ENCODE measurements at regions not wholly inside any gene's neighbourhood (a gene's known extent, or its start where the extent isn't known, plus 50 kb on each side); places are given as distances from the start of the nearest gene placed in this dataset.

GRCh38 chr16:19936441-19936840 lies 51.8 kb upstream of the GPRC5B start:
- H3K18ac ChIP-seq (ENCODE audit: extremely low read depth, low read length) = no peak overlapping the region
- H2BK15ac ChIP-seq (ENCODE audit: low read length) = no peak overlapping the region
- no peak overlapping the region for H3K56ac ChIP-seq (replicated peaks; ENCODE audit: insufficient read length, low read depth, low read length)
- ChIA-PET POLR2A (ENCODE audit: partially characterized antibody) (no interaction called here), CTCF (ENCODE audit: partially characterized antibody) (no interaction called here)
- 92% methylated on average over 3 of the region's 3 CpGs; no CpG with 5 or more reads in 1 of the 2 experiments for WGBS, 2 experiments (ENCODE audit: extremely low coverage in 1 of 2, insufficient coverage in 1 of 2, insufficient read length in 1 of 2, insufficient replicate concordance in 2 of 2, low coverage in 1 of 2, low lambda C conversion rate in 2 of 2, missing lambda C conversion rate in 1 of 2)
- H2AK5ac ChIP-seq (ENCODE audit: low read depth, low read length) = no peak overlapping the region
- H2BK120ac ChIP-seq (replicated peaks; ENCODE audit: low read depth, low read length) = no peak overlapping the region
- TF ChIP-seq CEBPB (IDR thresholded peaks at IDR 0.05; ENCODE audit: low read depth, low read length) = no peak
- TF ChIP-seq GTF2F1 (IDR thresholded peaks at IDR 0.05; ENCODE audit: borderline replicate concordance, low read depth, low read length) = no peak
- no peak for TF ChIP-seq SIRT6 (IDR thresholded peaks at IDR 0.05; ENCODE audit: low read length)
- no peak for TF ChIP-seq JUN (IDR thresholded peaks at IDR 0.05; ENCODE audit: low read depth, low read length)
- no peak for TF ChIP-seq CHD1 (IDR thresholded peaks at IDR 0.05; ENCODE audit: low read depth, low read length)
- no peak for TF ChIP-seq BRCA1 (IDR thresholded peaks at IDR 0.05; ENCODE audit: low read depth, low read length)
- TF ChIP-seq PHF8 (conservative IDR thresholded peaks at IDR 0.05; ENCODE audit: low read depth, low read length) = no peak
- no peak for TF ChIP-seq MAX (IDR thresholded peaks at IDR 0.05)
- no peak overlapping the region for H3K9ac ChIP-seq (replicated peaks in 1 of 4; ENCODE audit: extremely low read depth in 1 of 4, low read depth in 3 of 4, low read length in 3 of 4)
- no peak overlapping the region for H2BK20ac ChIP-seq (ENCODE audit: low read length)
- DNase-seq (ENCODE audit: low read depth in 1 of 2, low spot score in 2 of 2) = no peak
- no peaks in the 10 kb centered on the region for H3K23me2 ChIP-seq (ENCODE audit: low read depth, low read length)
- H4K8ac ChIP-seq (ENCODE audit: extremely low read depth, insufficient read depth, low read length) = no peak overlapping the region
- H2BK12ac ChIP-seq (ENCODE audit: low read depth, low read length) = no peak overlapping the region
- no peaks in the 10 kb centered on the region for H3K36me3 ChIP-seq (ENCODE audit: control insufficient read depth in 2 of 4, insufficient read depth in 4 of 4, low read length in 3 of 4)
- no peak overlapping the region for H4K91ac ChIP-seq (replicated peaks; ENCODE audit: insufficient read length, low read length)
- H3K9me3 ChIP-seq (ENCODE audit: insufficient read depth in 2 of 2, low read depth in 1 of 2, low read length in 1 of 2) = no peaks in the 10 kb centered on the region
- no peak overlapping the region for H2AFZ ChIP-seq (ENCODE audit: low read length)
- no peak overlapping the region for H2BK5ac ChIP-seq (ENCODE audit: low read depth, low read length)
- no peak overlapping the region for H3K4me3 ChIP-seq (ENCODE audit: extremely low read depth in 1 of 4, insufficient read depth in 2 of 4, low read depth in 3 of 4, low read length in 4 of 4)
- no peaks in the 10 kb centered on the region for H3K79me2 ChIP-seq (ENCODE audit: control insufficient read depth in 1 of 2, insufficient read depth in 2 of 2, low read length in 2 of 2)
- H3K27ac ChIP-seq (ENCODE audit: low read depth, low read length) = no peak overlapping the region
- peaks cover 0 to 3% (median under 1%) of the 10 kb centered on the region in 4 experiments; a peak in 2 of 7 replicates for H3K4me1 ChIP-seq (replicated peaks in 1 of 4; ENCODE audit: control insufficient read depth in 3 of 4, insufficient read depth in 4 of 4, low read length in 3 of 4)
- no peak overlapping the region for H4K5ac ChIP-seq (ENCODE audit: insufficient read length, low read depth, low read length)
- no peak for FAIRE-seq
- H4K20me1 ChIP-seq (replicated peaks in 1 of 2; ENCODE audit: control insufficient read depth in 1 of 2, insufficient read depth in 2 of 2, low read length in 2 of 2) = no peaks in the 10 kb centered on the region
- no peaks in the 10 kb centered on the region for H3K79me1 ChIP-seq (ENCODE audit: low read depth, low read length)
- H3K4ac ChIP-seq (replicated peaks; ENCODE audit: insufficient read length, low read depth, low read length) = no peak overlapping the region
- H3K23ac ChIP-seq (ENCODE audit: insufficient read length) = no peak overlapping the region
- no peaks in the 10 kb centered on the region for H3K27me3 ChIP-seq (replicated peaks in 1 of 4; ENCODE audit: control insufficient read depth in 3 of 4, extremely low read depth in 1 of 4, insufficient read depth in 3 of 4, low read length in 3 of 4)
- H3K4me2 ChIP-seq (ENCODE audit: insufficient read depth in 1 of 2, low read depth in 2 of 2, low read length in 2 of 2) = no peak overlapping the region
- H3K14ac ChIP-seq (ENCODE audit: insufficient read length) = no peak overlapping the region

Measured in H1 (cell line).